Mammary epithelial cell (primary cell): ENCODE measurements at regions not wholly inside any gene's neighbourhood (a gene's known extent, or its start where the extent isn't known, plus 50 kb on each side); places are given as distances from the start of the nearest gene placed in this dataset.

Experiments
- CTCF ChIP-seq, 2 donors: IDR thresholded peaks in 1 of 2; conservative IDR thresholded peaks in 1 of 2; 2 replicates each; pipeline ENCODE4 v1.5.1; 2011 to 2012; ENCODE audit warnings: inconsistent platforms in 2 of 2, low read length in 2 of 2, mild to moderate bottlenecking in 2 of 2, control low read depth in 1 of 2, low read depth in 1 of 2; ENCODE audit not compliant: insufficient read depth in 1 of 2; ENCODE audit errors: extremely low read depth in 1 of 2
- EZH2 ChIP-seq: IDR thresholded peaks from 2 replicates; pipeline ENCODE4 v1.6.1; 2012; ENCODE audit warnings: low read length, inconsistent platforms, borderline replicate concordance

GRCh38 chr2:239820836-239821693 lies 204.1 kb downstream of the NDUFA10 start:
- TF ChIP-seq CTCF (conservative IDR thresholded peaks at IDR 0.05 in 1 of 2, IDR thresholded peaks at IDR 0.05 in 1 of 2; ENCODE audit: extremely low read depth in 1 of 2, insufficient read depth in 1 of 2, low read depth in 1 of 2, low read length in 2 of 2) (no peak), EZH2 (no peak)
